HEK293 (cell line): ENCODE measurements at regions not wholly inside any gene's neighbourhood (a gene's known extent, or its start where the extent isn't known, plus 50 kb on each side); places are given as distances from the start of the nearest gene placed in this dataset.

ENCODE experiments used
- CTCF ChIA-PET: fragments of 350-600 bp; formaldehyde crosslinking; extraction: SDS; loops from one replicate; lab custom pipeline; 2021; ENCODE audit warnings: antibody characterized with exemption; lab: Yijun Ruan, JAX
- POLR2A ChIA-PET: fragments of 300-600 bp; formaldehyde crosslinking; extraction: SDS; loops from one replicate; lab custom pipeline; 2020; ENCODE audit warnings: antibody characterized with exemption, inconsistent platforms; lab: Yijun Ruan, JAX
- H3K27ac ChIP-seq: fragments of 200-500 bp; sonication (Bioruptor generic); 2 replicates; pipeline ENCODE4 v1.5.1; 2014; ENCODE audit warnings: low read depth, low read length, control low read depth, inconsistent platforms; ENCODE audit errors: extremely low read depth
- H3K36me3 ChIP-seq, 2 experiments: fragments of 200-500 bp in 1 of 2; sonication (Bioruptor generic) in 1 of 2; 1 replicate in 1 of 2; 2 replicates in 1 of 2; pipeline ENCODE4 v1.5.1; 2014 to 2017; ENCODE audit warnings: inconsistent platforms in 2 of 2, low read length in 2 of 2; ENCODE audit not compliant: control insufficient read depth in 2 of 2, insufficient read depth in 1 of 2
- H3K4me1 ChIP-seq: fragments of 200-500 bp; sonication (Bioruptor generic); 2 replicates; pipeline ENCODE4 v1.5.1; 2014; ENCODE audit warnings: mild to moderate bottlenecking, low read length, inconsistent platforms; ENCODE audit not compliant: control insufficient read depth, insufficient read depth
- H3K4me3 ChIP-seq: 2 replicates; pipeline ENCODE4 v1.5.1; 2011; ENCODE audit warnings: low read depth, mild to moderate bottlenecking, control low read depth, low read length, moderate library complexity
- H3K9me3 ChIP-seq: fragments of 200-500 bp; sonication (Bioruptor generic); 2 replicates; pipeline ENCODE4 v1.5.1; 2014; ENCODE audit warnings: low read depth, low read length, inconsistent platforms; ENCODE audit not compliant: control insufficient read depth, insufficient read depth
- FEZF1 ChIP-seq: fragments of 450-650 bp; formaldehyde crosslinking; IDR thresholded peaks from 2 replicates; pipeline ENCODE4 v1.5.1; 2016; ENCODE audit warnings: missing biosample characterization, missing genetic modification characterization
- GFI1B ChIP-seq: fragments of 450-650 bp; formaldehyde crosslinking; IDR thresholded peaks from 2 replicates; pipeline ENCODE4 v1.5.1; 2016; ENCODE audit warnings: missing biosample characterization, missing genetic modification characterization
- GLI2 ChIP-seq: fragments of 450-650 bp; formaldehyde crosslinking; IDR thresholded peaks from 2 replicates; pipeline ENCODE4; 2017; ENCODE audit warnings: missing biosample characterization, missing genetic modification characterization, low read depth, borderline replicate concordance
- GLI4 ChIP-seq: fragments of 450-650 bp; formaldehyde crosslinking; IDR thresholded peaks from 2 replicates; pipeline ENCODE4 v1.5.1; 2016; ENCODE audit warnings: missing biosample characterization, missing genetic modification characterization
- MYNN ChIP-seq: fragments of 450-650 bp; formaldehyde crosslinking; IDR thresholded peaks from 2 replicates; pipeline ENCODE4 v1.5.1; 2016; ENCODE audit warnings: missing biosample characterization, missing genetic modification characterization, borderline replicate concordance
- SCRT1 ChIP-seq: fragments of 450-650 bp; formaldehyde crosslinking; IDR thresholded peaks from 2 replicates; pipeline ENCODE4 v1.5.1; 2016; ENCODE audit warnings: missing biosample characterization, missing genetic modification characterization, borderline replicate concordance
- SP3 ChIP-seq: fragments of 450-650 bp; formaldehyde crosslinking; IDR thresholded peaks from 2 replicates; pipeline ENCODE4 v1.5.1; 2016; ENCODE audit warnings: missing biosample characterization, missing genetic modification characterization
- ZBTB20 ChIP-seq: fragments of 450-650 bp; formaldehyde crosslinking; IDR thresholded peaks from 2 replicates; pipeline ENCODE4 v1.5.1; 2016; ENCODE audit warnings: missing biosample characterization, missing genetic modification characterization
- ZEB2 ChIP-seq: fragments of 450-650 bp; formaldehyde crosslinking; IDR thresholded peaks from 2 replicates; pipeline ENCODE4 v1.5.1; 2016; ENCODE audit warnings: missing biosample characterization, missing genetic modification characterization
- ZFP37 ChIP-seq: fragments of 450-650 bp; formaldehyde crosslinking; IDR thresholded peaks from 2 replicates; pipeline ENCODE4 v1.5.1; 2016; ENCODE audit warnings: missing biosample characterization, missing genetic modification characterization
- ZNF311 ChIP-seq: fragments of 450-650 bp; formaldehyde crosslinking; IDR thresholded peaks from 2 replicates; pipeline ENCODE4 v1.5.1; 2017; ENCODE audit warnings: missing biosample characterization, missing genetic modification characterization, borderline replicate concordance
- ZNF558 ChIP-seq: fragments of 450-650 bp; formaldehyde crosslinking; IDR thresholded peaks from 2 replicates; pipeline ENCODE4 v1.5.1; 2016; ENCODE audit warnings: missing biosample characterization, missing genetic modification characterization
- ZNF610 ChIP-seq: fragments of 450-650 bp; formaldehyde crosslinking; IDR thresholded peaks from 2 replicates; pipeline ENCODE4 v1.5.1; 2016; ENCODE audit warnings: missing biosample characterization, missing genetic modification characterization, borderline replicate concordance
- ZNF654 ChIP-seq: fragments of 450-650 bp; formaldehyde crosslinking; IDR thresholded peaks from 2 replicates; pipeline ENCODE4 v1.5.1; 2016; ENCODE audit warnings: low read depth, missing biosample characterization, missing genetic modification characterization
- ZNF76 ChIP-seq: fragments of 450-650 bp; formaldehyde crosslinking; IDR thresholded peaks from 2 replicates; pipeline ENCODE4; 2016; ENCODE audit warnings: low read depth, missing biosample characterization, missing genetic modification characterization, borderline replicate concordance
- TF ChIP-seq, protein P1 (sequence below): fragments of 450-650 bp; formaldehyde crosslinking; IDR thresholded peaks from 2 replicates; pipeline ENCODE4 v1.5.1; 2016; ENCODE audit warnings: missing biosample characterization, missing genetic modification characterization

DNA sequence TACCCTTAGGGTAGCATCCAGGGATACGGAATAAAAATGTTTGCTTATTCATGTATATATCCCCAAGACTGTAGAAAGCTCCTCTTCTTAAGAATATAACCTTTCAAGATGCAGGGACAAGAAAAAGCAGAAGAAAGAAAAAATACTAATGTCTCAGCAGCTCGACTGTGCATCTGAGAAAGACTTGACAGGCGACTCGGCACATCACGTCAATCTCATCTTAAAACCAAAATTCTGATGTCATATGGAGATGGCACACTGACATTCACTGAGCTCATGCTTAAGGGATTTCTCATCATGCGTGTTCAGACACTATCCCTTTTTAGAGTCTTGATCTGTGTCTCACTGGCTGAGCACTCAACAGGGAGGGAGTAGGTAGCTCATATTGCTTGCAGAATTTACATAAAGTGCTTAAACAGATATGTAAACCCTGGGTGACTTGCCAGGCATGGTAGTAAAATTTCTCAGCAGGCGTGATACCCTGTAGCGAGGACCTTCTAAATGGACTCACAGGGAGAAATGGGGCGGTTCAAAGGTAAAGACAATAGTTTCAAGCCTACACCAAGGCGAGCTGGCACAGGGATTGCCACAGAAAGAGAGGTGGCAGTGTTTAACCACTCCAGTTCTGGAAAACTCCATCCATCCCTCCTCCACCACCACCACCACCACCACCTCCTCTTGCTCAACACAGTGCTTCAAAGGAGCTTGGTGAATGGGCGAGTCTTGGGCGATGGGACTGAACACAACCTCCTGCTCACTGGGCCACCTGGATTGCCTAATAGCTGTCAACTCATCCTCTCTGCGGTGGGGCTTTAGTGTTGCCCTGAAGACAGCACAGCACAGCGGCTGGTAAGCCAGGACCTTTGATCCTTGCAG lies 330.5 kb downstream of the TFAP2A start:
- Histone ChIP-seq H3K4me3 (no peak overlapping the region), H3K9me3 (no peaks in the 10 kb centered on the region), H3K36me3 (no peaks in the 10 kb centered on the region), H3K4me1 (no peaks in the 10 kb centered on the region), H3K27ac (no peak overlapping the region)
- ChIA-PET CTCF (interaction anchor here (0.6 to 1.4 kb wide), 6 partner anchors 8 to 755 kb away, joined by 3 to 4 read pairs (median 3); no protein-coding TSS in a partner anchor), POLR2A (no interaction called here)
- TF ChIP-seq SP3 (no peak), ZNF558 (tag by site-specific recombination) (no peak), FEZF1 (tag by site-specific recombination) (no peak), ZEB2 (tag by site-specific recombination) (no peak)

DNA sequence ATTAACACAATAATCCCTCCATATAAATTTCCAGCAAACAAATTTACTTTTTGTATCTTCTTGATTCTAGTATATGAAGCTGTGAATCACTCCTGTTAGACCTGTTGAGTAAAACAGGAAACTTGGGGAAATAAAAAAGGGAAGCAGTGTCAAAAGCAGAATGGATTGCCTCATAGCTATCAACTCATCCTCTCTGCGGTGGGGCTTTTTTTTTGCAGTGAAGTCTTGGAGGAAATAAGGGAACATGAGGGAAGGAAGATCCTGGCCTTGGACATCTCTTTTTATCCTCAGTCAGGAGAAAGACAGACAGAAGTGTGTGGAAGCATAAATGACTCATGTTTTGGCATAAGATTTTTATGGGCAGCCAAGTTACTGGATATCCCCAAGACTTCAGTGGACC lies 332.5 kb downstream of the TFAP2A start:
- H3K4me3 ChIP-seq = no peak overlapping the region
- H3K36me3 ChIP-seq = no peaks in the 10 kb centered on the region
- ChIA-PET POLR2A (no interaction called here), CTCF (interaction anchor here (0.7 to 1.7 kb wide), 3 partner anchors 52 to 1796 kb away, joined by 3 to 6 read pairs (median 3); no protein-coding TSS in a partner anchor)
- TF ChIP-seq ZFP37 (tag by site-specific recombination) (no peak), ZNF76 (tag by site-specific recombination) (no peak), ZNF654 (no peak), ZNF311 (no peak)
- H3K9me3 ChIP-seq = no peaks in the 10 kb centered on the region
- H3K27ac ChIP-seq = no peak overlapping the region
- H3K4me1 ChIP-seq = no peaks in the 10 kb centered on the region

DNA sequence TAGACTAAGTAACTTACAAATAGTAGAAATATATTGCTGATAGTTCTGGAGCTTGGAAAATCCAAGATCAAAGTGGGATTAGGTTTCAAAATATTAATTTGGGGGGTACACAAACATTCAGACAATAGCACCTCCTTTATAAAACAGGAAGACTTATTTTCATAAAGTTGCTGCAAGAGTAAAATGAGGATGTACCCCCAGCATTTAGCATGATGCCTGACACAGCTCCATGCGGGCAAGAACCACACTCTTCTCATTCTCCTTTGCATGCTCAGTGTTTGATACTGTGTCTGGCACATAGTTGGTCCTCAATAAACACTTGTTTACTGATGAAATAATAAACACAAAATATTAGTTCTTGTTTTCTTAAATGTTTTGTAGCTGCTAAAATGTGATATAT lies 332.9 kb downstream of the TFAP2A start:
- no peak overlapping the region for H3K4me3 ChIP-seq
- no peaks in the 10 kb centered on the region for H3K4me1 ChIP-seq
- CTCF ChIA-PET = interaction anchor here (0.7 to 1.7 kb wide), 4 partner anchors 10 to 87 kb away, joined by 3 to 6 read pairs (median 4); no protein-coding TSS in a partner anchor
- POLR2A ChIA-PET = no interaction called here
- TF ChIP-seq, protein P1, sequence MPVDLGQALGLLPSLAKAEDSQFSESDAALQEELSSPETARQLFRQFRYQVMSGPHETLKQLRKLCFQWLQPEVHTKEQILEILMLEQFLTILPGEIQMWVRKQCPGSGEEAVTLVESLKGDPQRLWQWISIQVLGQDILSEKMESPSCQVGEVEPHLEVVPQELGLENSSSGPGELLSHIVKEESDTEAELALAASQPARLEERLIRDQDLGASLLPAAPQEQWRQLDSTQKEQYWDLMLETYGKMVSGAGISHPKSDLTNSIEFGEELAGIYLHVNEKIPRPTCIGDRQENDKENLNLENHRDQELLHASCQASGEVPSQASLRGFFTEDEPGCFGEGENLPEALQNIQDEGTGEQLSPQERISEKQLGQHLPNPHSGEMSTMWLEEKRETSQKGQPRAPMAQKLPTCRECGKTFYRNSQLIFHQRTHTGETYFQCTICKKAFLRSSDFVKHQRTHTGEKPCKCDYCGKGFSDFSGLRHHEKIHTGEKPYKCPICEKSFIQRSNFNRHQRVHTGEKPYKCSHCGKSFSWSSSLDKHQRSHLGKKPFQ (tag by site-specific recombination) = no peak
- TF ChIP-seq MYNN (no peak), GLI4 (tag by site-specific recombination) (no peak)
- H3K27ac ChIP-seq = no peak overlapping the region
- no peaks in the 10 kb centered on the region for H3K36me3 ChIP-seq
- no peaks in the 10 kb centered on the region for H3K9me3 ChIP-seq

DNA sequence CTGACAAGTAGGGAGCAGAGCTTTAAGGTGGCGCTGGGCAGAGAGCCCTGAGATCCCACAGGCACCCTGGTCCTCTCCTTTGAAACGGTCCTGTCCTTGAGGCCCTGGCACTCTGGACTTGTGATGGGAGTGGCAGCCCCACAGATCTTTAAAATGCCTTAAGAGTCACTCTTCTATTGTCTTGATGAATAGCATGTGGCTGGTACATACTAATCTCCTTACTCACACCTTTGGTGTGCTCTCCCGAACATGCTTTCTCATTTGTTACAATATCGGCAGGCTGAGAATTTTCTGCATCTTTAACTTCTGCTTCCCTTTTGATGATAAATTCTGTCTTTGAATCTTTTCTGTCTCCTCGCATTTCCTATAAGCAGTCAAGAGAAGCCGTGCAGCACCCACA lies 333.8 kb downstream of the TFAP2A start:
- H3K36me3 ChIP-seq = no peaks in the 10 kb centered on the region
- no peak overlapping the region for H3K27ac ChIP-seq
- ChIA-PET POLR2A (no interaction called here), CTCF (interaction anchor here (0.7 to 1.7 kb wide), 3 partner anchors 10 to 50 kb away, joined by 3 to 6 read pairs (median 5); no protein-coding TSS in a partner anchor)
- TF ChIP-seq ZBTB20 (tag by site-specific recombination) (no peak), GLI2 (tag by site-specific recombination) (no peak), SCRT1 (tag by site-specific recombination) (no peak), GFI1B (tag by site-specific recombination) (no peak), ZNF610 (tag by site-specific recombination) (no peak)
- H3K4me3 ChIP-seq = no peak overlapping the region
- no peaks in the 10 kb centered on the region for H3K4me1 ChIP-seq
- no peaks in the 10 kb centered on the region for H3K9me3 ChIP-seq
